PC-9 (cell line): ENCODE measurements at regions not wholly inside any gene's neighbourhood (a gene's known extent, or its start where the extent isn't known, plus 50 kb on each side); places are given as distances from the start of the nearest gene placed in this dataset.

Experiments
- BruUV-seq: library from RNA; stranded (reverse); fragments of 400-500 nt; replicated peaks from 2 replicates; lab custom pipeline; 2021; lab: Mats Ljungman, UMichigan
- CTCF ChIA-PET: fragments of 300-600 bp; sonication (Branson Sonifier 250); formaldehyde crosslinking; loops from one replicate; lab custom pipeline; 2022; ENCODE audit warnings: antibody characterized with exemption; lab: Charles Lee
- POLR2A ChIA-PET: fragments of 300-600 bp; sonication (Branson Sonifier 250); formaldehyde crosslinking; loops from one replicate; lab custom pipeline; 2022; ENCODE audit warnings: antibody characterized with exemption; ENCODE audit not compliant: unreplicated experiment; lab: Charles Lee
- DNase-seq, 2 experiments: peaks; one replicate each; pipeline versions ENCODE4 v3.0.0 to v3.0.0-alpha.2; 2015 to 2022; ENCODE audit warnings: mixed read lengths in 1 of 2
- H2AFZ ChIP-seq: fragments of 200-600 bp; sonication (generic); 2 replicates; pipeline ENCODE4 v1.8.1; 2017; ENCODE audit warnings: antibody characterized with exemption
- H3F3A ChIP-seq: fragments of 200-600 bp; sonication (generic); 2 replicates; pipeline ENCODE4 v1.8.1; 2017; ENCODE audit warnings: antibody characterized with exemption, mild to moderate bottlenecking, low read depth; ENCODE audit not compliant: insufficient read depth
- H3K27ac ChIP-seq: fragments of 200-600 bp; sonication (generic); 2 replicates; pipeline ENCODE4 v1.6.1; 2016; ENCODE audit warnings: mixed run types
- H3K27me3 ChIP-seq: fragments of 200-600 bp; sonication (generic); 2 replicates; pipeline ENCODE4 v1.6.1; 2016; ENCODE audit warnings: low read depth, mixed run types; ENCODE audit not compliant: insufficient read depth
- H3K36me3 ChIP-seq: fragments of 200-600 bp; sonication (generic); 2 replicates; pipeline ENCODE4 v1.6.1; 2016; ENCODE audit warnings: low read depth, mixed run types
- H3K4me1 ChIP-seq: fragments of 200-600 bp; sonication (generic); replicated peaks from 2 replicates; pipeline ENCODE4 v1.6.1; 2016; ENCODE audit warnings: mixed run types; ENCODE audit not compliant: insufficient read depth
- H3K4me2 ChIP-seq: fragments of 200-600 bp; sonication (generic); 2 replicates; pipeline ENCODE4 v1.6.1; 2017; ENCODE audit warnings: mixed run types
- H3K4me3 ChIP-seq: fragments of 200-600 bp; sonication (generic); 2 replicates; pipeline ENCODE4 v1.6.1; 2016; ENCODE audit warnings: mixed run types
- H3K79me2 ChIP-seq: fragments of 200-600 bp; sonication (generic); 2 replicates; pipeline ENCODE4 v1.6.1; 2017; ENCODE audit warnings: low read depth, mixed run types
- H3K9me2 ChIP-seq: fragments of 200-600 bp; sonication (generic); 2 replicates; pipeline ENCODE4 v1.8.1; 2017; ENCODE audit warnings: mild to moderate bottlenecking; ENCODE audit not compliant: insufficient read depth
- H3K9me3 ChIP-seq: fragments of 200-600 bp; sonication (generic); 2 replicates; pipeline ENCODE4 v1.8.1; 2016; ENCODE audit warnings: low read depth; ENCODE audit not compliant: insufficient read depth
- H4K20me1 ChIP-seq: fragments of 200-600 bp; sonication (generic); 2 replicates; pipeline ENCODE4 v1.8.1; 2017; ENCODE audit not compliant: insufficient read depth
- EZH2 ChIP-seq: fragments of 200-600 bp; sonication (generic); IDR thresholded peaks from 2 replicates; pipeline ENCODE4 v1.8.0; 2017; ENCODE audit warnings: antibody characterized with exemption, low read depth
- intact Hi-C: fragments of 100-400 bp; cut with micrococcal nuclease; formaldehyde crosslinking; loops from one replicate; pipeline ENCODE4 v1.10.0; 2022; ENCODE audit not compliant: unreplicated experiment
- TF ChIP-seq, protein P1 (sequence below): fragments of 200-600 bp; sonication (generic); conservative IDR thresholded peaks from 2 replicates; pipeline ENCODE4 v1.6.1; 2017; ENCODE audit warnings: mixed run types, antibody characterized with exemption, mild to moderate bottlenecking, moderate library complexity

GRCh38 chr20:22716821-22717351, 132.5 kb upstream of the FOXA2 start:
- H3K4me1 ChIP-seq: peaks cover 39% of the 10 kb centered on the region
- peak overlapping the region; percentile 51 for H3K4me2 ChIP-seq
- CTCF ChIA-PET: interaction anchor here (1.0 to 1.5 kb wide), 2 partner anchors 25 to 78 kb away, joined by 3 to 8 read pairs; no protein-coding TSS in a partner anchor
- peaks cover 3% of the 10 kb centered on the region; the same call in 1 of the 2 replicates for H3K9me3 ChIP-seq
- H3K9me2 ChIP-seq: no peaks in the 10 kb centered on the region
- H3K27ac ChIP-seq: peak overlapping the region; percentile 74
- intact Hi-C loops: loop anchor here (1.0 to 5.0 kb wide), 5 partner anchors 26 to 205 kb away; no protein-coding TSS in a partner anchor
- TF ChIP-seq, protein P1, sequence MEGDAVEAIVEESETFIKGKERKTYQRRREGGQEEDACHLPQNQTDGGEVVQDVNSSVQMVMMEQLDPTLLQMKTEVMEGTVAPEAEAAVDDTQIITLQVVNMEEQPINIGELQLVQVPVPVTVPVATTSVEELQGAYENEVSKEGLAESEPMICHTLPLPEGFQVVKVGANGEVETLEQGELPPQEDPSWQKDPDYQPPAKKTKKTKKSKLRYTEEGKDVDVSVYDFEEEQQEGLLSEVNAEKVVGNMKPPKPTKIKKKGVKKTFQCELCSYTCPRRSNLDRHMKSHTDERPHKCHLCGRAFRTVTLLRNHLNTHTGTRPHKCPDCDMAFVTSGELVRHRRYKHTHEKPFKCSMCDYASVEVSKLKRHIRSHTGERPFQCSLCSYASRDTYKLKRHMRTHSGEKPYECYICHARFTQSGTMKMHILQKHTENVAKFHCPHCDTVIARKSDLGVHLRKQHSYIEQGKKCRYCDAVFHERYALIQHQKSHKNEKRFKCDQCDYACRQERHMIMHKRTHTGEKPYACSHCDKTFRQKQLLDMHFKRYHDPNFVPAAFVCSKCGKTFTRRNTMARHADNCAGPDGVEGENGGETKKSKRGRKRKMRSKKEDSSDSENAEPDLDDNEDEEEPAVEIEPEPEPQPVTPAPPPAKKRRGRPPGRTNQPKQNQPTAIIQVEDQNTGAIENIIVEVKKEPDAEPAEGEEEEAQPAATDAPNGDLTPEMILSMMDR: no peak
- no peak for TF ChIP-seq EZH2
- peaks cover 20% of the 10 kb centered on the region for H3F3A ChIP-seq
- no peaks in the 10 kb centered on the region for H3K79me2 ChIP-seq
- H2AFZ ChIP-seq: peak overlapping the region; percentile 62; the same call in 1 of the 2 replicates
- DNase-seq: peak; percentile 57 to 81
- no peaks in the 10 kb centered on the region for H3K27me3 ChIP-seq
- BruUV-seq: TSS peak; percentile 28
- H3K36me3 ChIP-seq: no peaks in the 10 kb centered on the region
- H3K4me3 ChIP-seq: no peak overlapping the region; the same call in 1 of the 2 replicates
- H4K20me1 ChIP-seq: no peaks in the 10 kb centered on the region
- POLR2A ChIA-PET: interaction anchor here (0.6 to 0.8 kb wide), 5 partner anchors 47 to 327 kb away, joined by 3 to 9 read pairs (median 4); no protein-coding TSS in a partner anchor

DNA sequence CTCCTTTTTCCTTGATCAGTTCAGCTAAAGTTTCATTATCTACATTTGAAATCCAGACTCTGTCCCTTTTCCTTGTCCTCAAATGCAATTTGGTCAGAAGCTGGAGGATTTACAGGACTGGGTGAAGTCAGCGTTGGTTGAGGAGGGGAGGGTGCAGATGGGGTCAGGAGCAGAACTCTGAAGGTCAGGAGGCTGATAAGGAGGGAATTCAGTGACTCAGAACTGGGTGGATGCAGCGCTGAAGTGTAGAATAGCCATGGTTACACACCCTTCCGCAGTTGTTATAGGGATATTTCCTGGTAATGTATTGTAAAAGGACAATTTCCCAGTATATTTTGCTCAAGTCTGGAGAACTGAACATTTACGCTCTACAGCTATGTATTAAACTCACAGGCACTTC, 133.1 kb upstream of the FOXA2 start:
- Histone ChIP-seq H3K9me3 (peaks cover 3% of the 10 kb centered on the region; the same call in 1 of the 2 replicates), H3F3A (peaks cover 20% of the 10 kb centered on the region), H3K79me2 (no peaks in the 10 kb centered on the region), H3K4me2 (peak overlapping the region; percentile 51), H3K27ac (peak overlapping the region; percentile 74), H3K9me2 (no peaks in the 10 kb centered on the region), H3K4me3 (no peak overlapping the region; the same call in 1 of the 2 replicates), H3K27me3 (no peaks in the 10 kb centered on the region), H4K20me1 (no peaks in the 10 kb centered on the region), H2AFZ (no peak overlapping the region), H3K36me3 (no peaks in the 10 kb centered on the region), H3K4me1 (peaks cover 33% of the 10 kb centered on the region)
- DNase-seq: peak; percentile 68 to 72
- no TSS peak for BruUV-seq
- TF ChIP-seq, protein P1: no peak
- no peak for TF ChIP-seq EZH2
- POLR2A ChIA-PET: interaction anchor here (0.8 kb wide), 1 partner anchor 47 kb away, joined by 9 read pairs; no protein-coding TSS in a partner anchor
- CTCF ChIA-PET: interaction anchor here (1.0 to 1.5 kb wide), 2 partner anchors 26 to 77 kb away, joined by 3 to 8 read pairs; no protein-coding TSS in a partner anchor
- intact Hi-C loops: loop anchor here (1.0 to 5.0 kb wide), 5 partner anchors 27 to 205 kb away; no protein-coding TSS in a partner anchor

DNA sequence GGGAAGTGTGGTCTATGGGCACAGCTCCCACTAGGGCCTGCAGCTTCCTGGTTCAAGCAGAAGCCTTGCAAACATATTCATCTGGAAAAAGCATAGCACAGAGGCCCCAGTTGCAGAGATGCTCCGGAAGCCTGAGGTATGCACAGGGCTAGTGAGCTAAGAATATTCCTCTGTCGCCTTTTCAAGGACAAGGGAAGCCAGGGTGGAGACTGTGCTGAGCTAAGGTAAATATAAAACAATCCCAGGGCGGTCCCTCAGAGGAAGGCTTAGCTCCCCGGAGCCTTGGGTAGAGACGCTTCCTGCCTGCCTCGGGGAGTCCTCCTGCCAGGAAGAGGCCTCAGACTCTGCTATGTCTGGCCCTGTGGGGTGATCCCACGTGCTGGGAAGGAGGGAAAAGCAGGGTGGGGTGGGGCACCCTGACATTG, 134.8 kb upstream of the FOXA2 start:
- Histone ChIP-seq H3K27ac (no peak overlapping the region), H3K9me2 (no peaks in the 10 kb centered on the region), H3K27me3 (no peaks in the 10 kb centered on the region), H3K4me1 (peaks cover 33% of the 10 kb centered on the region), H3K4me3 (no peak overlapping the region), H3K9me3 (peaks cover 3% of the 10 kb centered on the region; the same call in 1 of the 2 replicates), H3F3A (peaks cover 20% of the 10 kb centered on the region), H3K79me2 (no peaks in the 10 kb centered on the region), H4K20me1 (no peaks in the 10 kb centered on the region), H2AFZ (no peak overlapping the region), H3K36me3 (no peaks in the 10 kb centered on the region), H3K4me2 (no peak overlapping the region)
- no peak for DNase-seq
- POLR2A ChIA-PET: no interaction called here
- no peak for TF ChIP-seq EZH2
- TF ChIP-seq, protein P1: no peak
- CTCF ChIA-PET: no interaction called here
- BruUV-seq: no TSS peak
- intact Hi-C loops: loop anchor here (5.0 kb wide), 2 partner anchors 58 to 203 kb away; no protein-coding TSS in a partner anchor
